HEK293 (cell line): ENCODE measurements at regions not wholly inside any gene's neighbourhood (a gene's known extent, or its start where the extent isn't known, plus 50 kb on each side); places are given as distances from the start of the nearest gene placed in this dataset.

ENCODE experiments used
- GLIS1 ChIP-seq: fragments of 450-650 bp; formaldehyde crosslinking; IDR thresholded peaks from 2 replicates; pipeline ENCODE4 v1.5.1; 2016; ENCODE audit warnings: missing biosample characterization, missing genetic modification characterization
- KLF16 ChIP-seq: fragments of 450-650 bp; formaldehyde crosslinking; IDR thresholded peaks from 2 replicates; pipeline ENCODE4 v1.5.1; 2017; ENCODE audit warnings: missing biosample characterization, missing genetic modification characterization
- PBX3 ChIP-seq: sonication (generic); formaldehyde crosslinking; IDR thresholded peaks from 2 replicates; pipeline ENCODE4 v1.8.1; 2022; ENCODE audit warnings: mild to moderate bottlenecking, moderate library complexity, missing genetic modification reagents
- SCRT2 ChIP-seq: fragments of 450-650 bp; formaldehyde crosslinking; IDR thresholded peaks from 2 replicates; pipeline ENCODE4 v1.5.1; 2016; ENCODE audit warnings: missing biosample characterization, missing genetic modification characterization
- ZEB2 ChIP-seq: fragments of 450-650 bp; formaldehyde crosslinking; IDR thresholded peaks from 2 replicates; pipeline ENCODE4 v1.5.1; 2016; ENCODE audit warnings: missing biosample characterization, missing genetic modification characterization
- ZNF211 ChIP-seq: fragments of 450-650 bp; formaldehyde crosslinking; IDR thresholded peaks from 2 replicates; pipeline ENCODE4 v1.5.1; 2016; ENCODE audit warnings: low read depth, missing biosample characterization, missing genetic modification characterization
- ZNF302 ChIP-seq: fragments of 450-650 bp; formaldehyde crosslinking; IDR thresholded peaks from 2 replicates; pipeline ENCODE4 v1.5.1; 2016; ENCODE audit warnings: missing biosample characterization, missing genetic modification characterization, low read depth
- ZNF433 ChIP-seq: fragments of 450-650 bp; formaldehyde crosslinking; IDR thresholded peaks from 2 replicates; pipeline ENCODE4 v1.5.1; 2016; ENCODE audit warnings: missing biosample characterization, missing genetic modification characterization, low read depth
- TF ChIP-seq, protein P1 (sequence below): fragments of 450-650 bp; formaldehyde crosslinking; IDR thresholded peaks from 2 replicates; pipeline ENCODE4 v1.5.1; 2016; ENCODE audit warnings: missing biosample characterization, missing genetic modification characterization
- TF ChIP-seq, protein P2 (sequence below): fragments of 450-650 bp; formaldehyde crosslinking; IDR thresholded peaks from 2 replicates; pipeline ENCODE4 v1.5.1; 2016; ENCODE audit warnings: missing biosample characterization, missing genetic modification characterization, borderline replicate concordance

GRCh38 chr14:41403360-41403759 is 203.3 kb upstream of the LRFN5 start:
- TF ChIP-seq KLF16 (no peak), PBX3 (no peak), GLIS1 (no peak), ZNF302 (tag by site-specific recombination) (no peak), ZEB2 (no peak), ZNF211 (tag by site-specific recombination) (no peak), ZNF433 (tag by site-specific recombination) (no peak), SCRT2 (tag by site-specific recombination) (no peak)
- TF ChIP-seq, protein P1, sequence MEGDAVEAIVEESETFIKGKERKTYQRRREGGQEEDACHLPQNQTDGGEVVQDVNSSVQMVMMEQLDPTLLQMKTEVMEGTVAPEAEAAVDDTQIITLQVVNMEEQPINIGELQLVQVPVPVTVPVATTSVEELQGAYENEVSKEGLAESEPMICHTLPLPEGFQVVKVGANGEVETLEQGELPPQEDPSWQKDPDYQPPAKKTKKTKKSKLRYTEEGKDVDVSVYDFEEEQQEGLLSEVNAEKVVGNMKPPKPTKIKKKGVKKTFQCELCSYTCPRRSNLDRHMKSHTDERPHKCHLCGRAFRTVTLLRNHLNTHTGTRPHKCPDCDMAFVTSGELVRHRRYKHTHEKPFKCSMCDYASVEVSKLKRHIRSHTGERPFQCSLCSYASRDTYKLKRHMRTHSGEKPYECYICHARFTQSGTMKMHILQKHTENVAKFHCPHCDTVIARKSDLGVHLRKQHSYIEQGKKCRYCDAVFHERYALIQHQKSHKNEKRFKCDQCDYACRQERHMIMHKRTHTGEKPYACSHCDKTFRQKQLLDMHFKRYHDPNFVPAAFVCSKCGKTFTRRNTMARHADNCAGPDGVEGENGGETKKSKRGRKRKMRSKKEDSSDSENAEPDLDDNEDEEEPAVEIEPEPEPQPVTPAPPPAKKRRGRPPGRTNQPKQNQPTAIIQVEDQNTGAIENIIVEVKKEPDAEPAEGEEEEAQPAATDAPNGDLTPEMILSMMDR (tag by site-specific recombination) = no peak
- TF ChIP-seq, protein P2, sequence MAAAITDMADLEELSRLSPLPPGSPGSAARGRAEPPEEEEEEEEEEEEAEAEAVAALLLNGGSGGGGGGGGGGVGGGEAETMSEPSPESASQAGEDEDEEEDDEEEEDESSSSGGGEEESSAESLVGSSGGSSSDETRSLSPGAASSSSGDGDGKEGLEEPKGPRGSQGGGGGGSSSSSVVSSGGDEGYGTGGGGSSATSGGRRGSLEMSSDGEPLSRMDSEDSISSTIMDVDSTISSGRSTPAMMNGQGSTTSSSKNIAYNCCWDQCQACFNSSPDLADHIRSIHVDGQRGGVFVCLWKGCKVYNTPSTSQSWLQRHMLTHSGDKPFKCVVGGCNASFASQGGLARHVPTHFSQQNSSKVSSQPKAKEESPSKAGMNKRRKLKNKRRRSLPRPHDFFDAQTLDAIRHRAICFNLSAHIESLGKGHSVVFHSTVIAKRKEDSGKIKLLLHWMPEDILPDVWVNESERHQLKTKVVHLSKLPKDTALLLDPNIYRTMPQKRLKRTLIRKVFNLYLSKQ (tag by site-specific recombination) = no peak
